HEK293T (cell line): ENCODE measurements at regions not wholly inside any gene's neighbourhood (a gene's known extent, or its start where the extent isn't known, plus 50 kb on each side); places are given as distances from the start of the nearest gene placed in this dataset.

Experiments
- CTCF ChIA-PET: fragments of 350-600 bp; formaldehyde crosslinking; extraction: SDS; loops from one replicate; lab custom pipeline; 2021; ENCODE audit warnings: antibody characterized with exemption, inconsistent platforms; lab: Yijun Ruan, JAX
- POLR2A ChIA-PET: fragments of 350-600 bp; formaldehyde crosslinking; extraction: SDS; loops from one replicate; lab custom pipeline; 2020; ENCODE audit warnings: antibody characterized with exemption, inconsistent platforms; lab: Yijun Ruan, JAX
- DNase-seq: peaks from one replicate; pipeline ENCODE4 v3.0.0; 2012; ENCODE audit warnings: mixed read lengths; ENCODE audit errors: extremely low spot score
- ARNT ChIP-seq: fragments of 450-650 bp; IDR thresholded peaks from 2 replicates; pipeline ENCODE4 v1.6.1; 2017; ENCODE audit warnings: mild to moderate bottlenecking
- BHLHE40 ChIP-seq: fragments of 450-650 bp; IDR thresholded peaks from 2 replicates; pipeline ENCODE4 v1.6.1; 2016; ENCODE audit warnings: mild to moderate bottlenecking, moderate library complexity, borderline replicate concordance
- CTBP1 ChIP-seq: fragments of 450-650 bp; IDR thresholded peaks from 2 replicates; pipeline ENCODE4 v1.6.1; 2016; ENCODE audit warnings: borderline replicate concordance
- ELF4 ChIP-seq: fragments of 450-650 bp; IDR thresholded peaks from 2 replicates; pipeline ENCODE4 v1.6.1; 2017; ENCODE audit warnings: antibody characterized with exemption
- FOXA1 ChIP-seq: fragments of 450-650 bp; IDR thresholded peaks from 2 replicates; pipeline ENCODE4 v1.6.1; 2016; ENCODE audit warnings: mild to moderate bottlenecking
- FOXK2 ChIP-seq: fragments of 450-650 bp; IDR thresholded peaks from 2 replicates; pipeline ENCODE4 v1.6.1; 2016; ENCODE audit warnings: mild to moderate bottlenecking
- FOXM1 ChIP-seq: fragments of 450-650 bp; IDR thresholded peaks from 2 replicates; pipeline ENCODE4 v1.6.1; 2017; ENCODE audit warnings: mild to moderate bottlenecking, borderline replicate concordance
- HDGF ChIP-seq: fragments of 450-650 bp; IDR thresholded peaks from 2 replicates; pipeline ENCODE4 v1.6.1; 2017; ENCODE audit warnings: antibody characterized with exemption, borderline replicate concordance
- L3MBTL2 ChIP-seq: fragments of 450-650 bp; conservative IDR thresholded peaks from 2 replicates; pipeline ENCODE4 v1.6.1; 2016; ENCODE audit warnings: mild to moderate bottlenecking
- LEF1 ChIP-seq: fragments of 450-650 bp; IDR thresholded peaks from 2 replicates; pipeline ENCODE4 v1.6.1; 2017; ENCODE audit warnings: mild to moderate bottlenecking, borderline replicate concordance
- NFRKB ChIP-seq: fragments of 450-650 bp; IDR thresholded peaks from 2 replicates; pipeline ENCODE4 v1.6.1; 2016; ENCODE audit warnings: mild to moderate bottlenecking, moderate library complexity
- SP1 ChIP-seq: fragments of 450-650 bp; IDR thresholded peaks from 2 replicates; pipeline ENCODE4 v1.6.1; 2017
- SUZ12 ChIP-seq: fragments of 450-650 bp; IDR thresholded peaks from 2 replicates; pipeline ENCODE4 v1.6.1; 2016; ENCODE audit warnings: mild to moderate bottlenecking
- TARDBP ChIP-seq: fragments of 450-650 bp; IDR thresholded peaks from 2 replicates; pipeline ENCODE4 v1.6.1; 2016
- ZNF384 ChIP-seq: fragments of 450-650 bp; IDR thresholded peaks from 2 replicates; pipeline ENCODE4 v1.6.1; 2016
- TF ChIP-seq, protein P1 (sequence below): fragments of 450-650 bp; IDR thresholded peaks from 2 replicates; pipeline ENCODE4 v1.6.1; 2016

DNA sequence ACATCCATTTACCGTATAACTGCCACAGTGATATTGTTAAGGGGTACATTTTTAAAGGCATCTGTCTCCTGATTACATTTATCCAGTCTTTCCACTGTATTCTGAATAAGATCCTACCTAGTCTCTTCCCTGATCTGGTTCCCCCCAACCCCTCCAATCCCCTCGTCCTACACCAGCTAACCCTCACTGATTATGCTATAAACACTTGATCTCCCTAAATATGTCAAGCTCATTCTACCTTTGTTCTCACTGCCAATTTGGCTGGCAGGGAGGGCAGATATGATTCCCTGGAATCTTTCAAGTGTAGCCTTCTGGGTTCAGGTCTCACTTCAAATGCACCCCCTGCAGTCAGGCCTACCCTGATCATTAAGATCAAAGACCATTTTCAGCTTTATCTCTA, 1379.8 kb upstream of the MIR17HG start:
- POLR2A ChIA-PET, result no interaction called here
- DNase-seq, result no peak
- no peak for TF ChIP-seq ZNF384
- TF ChIP-seq HDGF, result no peak
- TF ChIP-seq NFRKB, result no peak
- CTCF ChIA-PET, result interaction anchor here (0.6 kb wide), 1 partner anchor 149 kb away, joined by 4 read pairs; no protein-coding TSS in a partner anchor

DNA sequence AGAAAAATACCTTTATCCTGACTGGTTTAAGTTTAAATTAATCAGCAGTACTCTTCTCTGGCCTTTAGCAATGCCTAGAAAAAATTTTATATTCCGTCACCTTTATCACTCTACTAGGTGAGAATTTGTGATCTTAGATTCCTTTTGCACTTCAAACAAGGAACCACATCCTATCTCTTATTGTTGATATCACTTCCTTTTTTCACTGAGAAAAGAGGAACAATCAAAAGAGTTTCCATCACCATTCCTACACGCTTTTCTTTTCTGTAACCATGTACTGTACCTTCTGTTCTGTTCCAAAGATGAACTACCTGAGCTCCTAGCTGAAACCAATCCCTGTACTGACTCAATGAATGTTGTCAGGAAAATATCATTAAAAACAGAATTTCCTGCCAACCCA, 1379.0 kb upstream of the MIR17HG start:
- TF ChIP-seq FOXA1, result no peak
- no peak for TF ChIP-seq L3MBTL2
- TF ChIP-seq HDGF, result no peak
- CTCF ChIA-PET, result interaction anchor here (0.6 kb wide), 1 partner anchor 9 kb away, joined by 3 read pairs; no protein-coding TSS in a partner anchor
- POLR2A ChIA-PET, result no interaction called here
- DNase-seq, result no peak

DNA sequence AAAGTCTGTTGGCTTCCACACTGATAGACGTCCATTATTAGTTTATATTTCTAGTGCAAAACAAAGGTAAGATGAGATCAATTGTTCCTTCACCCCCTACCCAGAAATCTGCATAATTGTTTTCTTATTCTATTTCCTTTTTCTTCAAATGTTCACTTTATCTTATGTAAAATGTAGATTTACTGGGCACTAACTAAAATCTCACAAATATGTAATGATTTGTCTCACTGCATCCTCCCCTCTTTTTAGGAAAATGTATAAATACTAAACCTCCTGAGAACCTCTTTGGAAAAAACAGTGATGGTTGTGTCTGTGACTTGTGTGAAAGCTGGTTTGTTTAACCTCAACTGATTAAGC, 1377.2 kb upstream of the MIR17HG start:
- POLR2A ChIA-PET, result no interaction called here
- TF ChIP-seq ARNT (no peak), LEF1 (no peak), CTBP1 (no peak), L3MBTL2 (no peak), BHLHE40 (no peak), FOXK2 (no peak), FOXM1 (no peak), ELF4 (no peak), FOXA1 (no peak), HDGF (no peak), SP1 (no peak)
- CTCF ChIA-PET, result no interaction called here
- no peak for DNase-seq

DNA sequence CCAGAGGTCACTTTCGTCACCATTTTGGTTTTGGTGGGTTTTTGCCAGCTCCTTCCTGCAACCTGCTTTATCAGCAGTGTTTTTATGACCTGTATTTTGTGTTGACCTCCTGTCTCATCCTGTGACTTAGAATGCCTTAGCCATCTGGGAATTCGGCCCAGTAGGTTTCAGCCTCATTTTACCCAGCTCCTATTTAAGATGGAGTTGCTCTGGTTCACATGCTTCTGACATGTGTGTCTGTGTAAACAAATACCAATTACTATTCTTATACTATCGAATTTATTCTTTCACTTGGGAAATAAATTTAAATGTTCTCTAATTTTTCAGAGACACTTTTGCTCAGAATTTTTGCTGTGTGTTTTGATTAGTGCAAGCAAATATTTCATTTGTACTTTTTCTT, 1370.3 kb upstream of the MIR17HG start:
- ChIA-PET POLR2A (no interaction called here), CTCF (interaction anchor here (0.7 kb wide), 1 partner anchor 8 kb away, joined by 3 read pairs; no protein-coding TSS in a partner anchor)
- TF ChIP-seq BHLHE40 (no peak), SUZ12 (no peak), SP1 (no peak), TARDBP (no peak)
- TF ChIP-seq, protein P1, sequence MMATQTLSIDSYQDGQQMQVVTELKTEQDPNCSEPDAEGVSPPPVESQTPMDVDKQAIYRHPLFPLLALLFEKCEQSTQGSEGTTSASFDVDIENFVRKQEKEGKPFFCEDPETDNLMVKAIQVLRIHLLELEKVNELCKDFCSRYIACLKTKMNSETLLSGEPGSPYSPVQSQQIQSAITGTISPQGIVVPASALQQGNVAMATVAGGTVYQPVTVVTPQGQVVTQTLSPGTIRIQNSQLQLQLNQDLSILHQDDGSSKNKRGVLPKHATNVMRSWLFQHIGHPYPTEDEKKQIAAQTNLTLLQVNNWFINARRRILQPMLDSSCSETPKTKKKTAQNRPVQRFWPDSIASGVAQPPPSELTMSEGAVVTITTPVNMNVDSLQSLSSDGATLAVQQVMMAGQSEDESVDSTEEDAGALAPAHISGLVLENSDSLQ, result no peak
- no peak for DNase-seq

GRCh38 chr13:89980896-89981295, 1366.6 kb upstream of the MIR17HG start:
- no peak for TF ChIP-seq ZNF384
- TF ChIP-seq, protein P1, result no peak
- 0 out of 2 replicates have a peak, but pooled peaks have one; percentile 26 for TF ChIP-seq ELF4
- ChIA-PET CTCF (no interaction called here), POLR2A (no interaction called here)
- DNase-seq, result no peak

GRCh38 chr13:89982407-89983095, 1364.9 kb upstream of the MIR17HG start:
- ChIA-PET CTCF (interaction anchor here (0.7 kb wide), 1 partner anchor 10 kb away, joined by 4 read pairs; no protein-coding TSS in a partner anchor), POLR2A (no interaction called here)
- DNase-seq, result no peak
- TF ChIP-seq L3MBTL2, result no peak
- TF ChIP-seq, protein P1, result no peak

DNA sequence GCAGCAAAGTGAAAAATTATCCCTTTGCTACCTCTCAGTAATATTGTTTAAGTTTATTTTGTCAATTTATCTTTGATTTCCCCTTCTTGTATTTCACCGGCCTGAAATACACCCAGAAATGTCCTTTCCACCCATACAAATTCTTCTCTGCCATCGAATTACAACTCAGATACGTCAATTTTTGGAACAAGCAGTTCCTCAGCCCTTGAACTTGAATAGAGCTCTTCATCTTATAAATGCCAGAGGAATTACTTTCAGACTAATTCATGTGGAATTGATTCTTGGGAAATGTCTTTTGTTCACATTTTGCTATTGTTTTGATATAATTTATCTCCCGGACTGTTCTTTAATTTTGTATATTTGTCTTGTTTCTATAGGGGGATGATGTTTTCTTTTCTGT, 1359.3 kb upstream of the MIR17HG start:
- no peak for DNase-seq
- ChIA-PET POLR2A (no interaction called here), CTCF (no interaction called here)
- TF ChIP-seq SP1, result no peak
- TF ChIP-seq HDGF, result no peak
- no peak for TF ChIP-seq FOXK2
- no peak for TF ChIP-seq TARDBP
- no peak for TF ChIP-seq L3MBTL2
- TF ChIP-seq, protein P1, result no peak
- no peak for TF ChIP-seq BHLHE40
- TF ChIP-seq CTBP1, result no peak
